K562 (cell line): ENCODE measurements at regions not wholly inside any gene's neighbourhood (a gene's known extent, or its start where the extent isn't known, plus 50 kb on each side); places are given as distances from the start of the nearest gene placed in this dataset.

Experiments
- ELF2 ChIP-seq: fragments of 250-450 bp; sonication (Bioruptor Pico); IDR thresholded peaks from 2 replicates; pipeline ENCODE4 v1.5.0; 2021; ENCODE audit warnings: mild to moderate bottlenecking
- KAT8 ChIP-seq: fragments of 450-650 bp; IDR thresholded peaks from 2 replicates; pipeline ENCODE4 v1.6.1; 2016; ENCODE audit warnings: low read depth, mild to moderate bottlenecking
- PTRF ChIP-seq: fragments of 450-650 bp; IDR thresholded peaks from 2 replicates; pipeline ENCODE4 v1.6.1; 2016; ENCODE audit warnings: mild to moderate bottlenecking, missing genetic modification characterization, missing compliant biosample characterization
- SAFB2 ChIP-seq: fragments of 200-400 bp; formaldehyde crosslinking; IDR thresholded peaks from 2 replicates; pipeline ENCODE4 v1.6.1; 2018; ENCODE audit warnings: borderline replicate concordance, low read length, low read depth, moderate library complexity; ENCODE audit not compliant: severe bottlenecking
- ZNF316 ChIP-seq: fragments of 450-650 bp; IDR thresholded peaks from 2 replicates; pipeline ENCODE4 v1.6.1; 2016
- ZNF584 ChIP-seq: fragments of 200-800 bp; sonication (Bioruptor generic); IDR thresholded peaks from 2 replicates; pipeline ENCODE4 v1.6.1; 2016; ENCODE audit warnings: low read depth, mild to moderate bottlenecking, missing genetic modification characterization, missing compliant biosample characterization
- TF ChIP-seq, protein P1 (sequence below), 3 experiments: IDR thresholded peaks in 2 of 3; conservative IDR thresholded peaks in 1 of 3; 2 replicates each; pipeline ENCODE4 v1.5.1; 2011 to 2012; ENCODE audit warnings: low read length in 3 of 3, mild to moderate bottlenecking in 3 of 3, control low read depth in 2 of 3, improper control_type of control experiment in 1 of 3, inconsistent platforms in 1 of 3, low read depth in 1 of 3, mixed read lengths in 1 of 3, moderate library complexity in 1 of 3; ENCODE audit not compliant: insufficient read depth in 2 of 3
- TF ChIP-seq, protein P2 (sequence below), 3 experiments: fragments of 200-800 bp in 1 of 3; sonication (Bioruptor generic) in 1 of 3; sonication (generic) in 1 of 3; formaldehyde crosslinking in 1 of 3; IDR thresholded peaks; 2 replicates each; pipeline versions ENCODE4 v1.6.1 to v1.8.0; 2016 to 2022; ENCODE audit warnings: mild to moderate bottlenecking in 2 of 3, missing compliant biosample characterization in 2 of 3, missing genetic modification characterization in 2 of 3, missing genetic modification reagents in 1 of 3
- TF ChIP-seq, protein P3 (sequence below): fragments of 250-450 bp; sonication (Bioruptor Pico); IDR thresholded peaks from 2 replicates; pipeline ENCODE4 v1.8.0; 2021; ENCODE audit warnings: moderate library complexity, mild to moderate bottlenecking, inconsistent platforms
- TF ChIP-seq, protein P4 (sequence below): fragments of 250-450 bp; sonication (Bioruptor Pico); IDR thresholded peaks from 2 replicates; pipeline ENCODE4 v1.8.0; 2022; ENCODE audit warnings: inconsistent platforms
- TF ChIP-seq, protein P5 (sequence below): sonication (generic); formaldehyde crosslinking; IDR thresholded peaks from 2 replicates; pipeline ENCODE4 v1.9.0; 2022; ENCODE audit warnings: mild to moderate bottlenecking, missing genetic modification reagents

DNA sequence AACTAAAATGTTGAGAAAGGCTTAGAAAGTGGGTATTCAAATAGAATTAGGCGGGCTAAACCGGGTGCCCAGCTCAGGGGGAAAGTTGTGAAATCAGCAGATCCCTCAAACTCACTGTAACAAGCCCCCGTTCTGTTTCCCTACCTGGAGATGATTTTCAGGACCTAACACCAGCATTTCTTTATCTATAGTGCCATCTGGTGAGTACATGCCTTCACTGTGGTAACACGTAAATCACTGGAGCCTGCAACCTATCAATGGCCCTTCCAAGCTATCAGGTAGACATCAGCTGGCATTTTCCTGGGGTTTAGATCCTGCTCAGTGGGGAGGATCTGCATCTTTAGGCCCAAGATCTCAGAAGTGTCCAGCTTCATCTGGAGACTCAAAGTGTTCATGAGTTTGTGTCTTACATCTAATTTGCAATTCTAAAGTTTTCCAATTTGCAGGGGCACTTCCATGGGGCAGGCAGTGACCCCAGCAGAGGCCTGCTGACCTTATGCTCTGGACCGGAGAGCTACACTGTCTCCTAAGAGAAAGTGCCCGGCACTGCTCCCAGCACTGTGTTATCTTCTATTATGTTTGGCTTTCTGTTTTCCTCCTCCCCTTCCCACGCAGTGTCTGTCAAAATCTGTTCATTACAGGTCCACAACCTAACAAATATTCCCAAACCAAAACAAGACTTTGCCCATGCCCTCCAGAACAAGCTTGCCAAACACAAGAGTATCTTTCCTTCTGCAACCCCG lies 132.5 kb downstream of the LSM5 start (continued):
- TF ChIP-seq ELF2 (no peak), PTRF (tag) (no peak), ZNF584 (CRISPR knock-in tag) (no peak), SAFB2 (no peak), ZNF316 (no peak), KAT8 (no peak)
- TF ChIP-seq, protein P1, sequence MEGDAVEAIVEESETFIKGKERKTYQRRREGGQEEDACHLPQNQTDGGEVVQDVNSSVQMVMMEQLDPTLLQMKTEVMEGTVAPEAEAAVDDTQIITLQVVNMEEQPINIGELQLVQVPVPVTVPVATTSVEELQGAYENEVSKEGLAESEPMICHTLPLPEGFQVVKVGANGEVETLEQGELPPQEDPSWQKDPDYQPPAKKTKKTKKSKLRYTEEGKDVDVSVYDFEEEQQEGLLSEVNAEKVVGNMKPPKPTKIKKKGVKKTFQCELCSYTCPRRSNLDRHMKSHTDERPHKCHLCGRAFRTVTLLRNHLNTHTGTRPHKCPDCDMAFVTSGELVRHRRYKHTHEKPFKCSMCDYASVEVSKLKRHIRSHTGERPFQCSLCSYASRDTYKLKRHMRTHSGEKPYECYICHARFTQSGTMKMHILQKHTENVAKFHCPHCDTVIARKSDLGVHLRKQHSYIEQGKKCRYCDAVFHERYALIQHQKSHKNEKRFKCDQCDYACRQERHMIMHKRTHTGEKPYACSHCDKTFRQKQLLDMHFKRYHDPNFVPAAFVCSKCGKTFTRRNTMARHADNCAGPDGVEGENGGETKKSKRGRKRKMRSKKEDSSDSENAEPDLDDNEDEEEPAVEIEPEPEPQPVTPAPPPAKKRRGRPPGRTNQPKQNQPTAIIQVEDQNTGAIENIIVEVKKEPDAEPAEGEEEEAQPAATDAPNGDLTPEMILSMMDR (IDR thresholded peaks at IDR 0.05 in 2 of 3, conservative IDR thresholded peaks at IDR 0.05 in 1 of 3; ENCODE audit: insufficient read depth in 2 of 3, low read depth in 1 of 3, low read length in 3 of 3) = 0 out of 6 replicates have a peak, but pooled peaks of 1 of the 3 experiments have one; percentile 17
- TF ChIP-seq, protein P2, sequence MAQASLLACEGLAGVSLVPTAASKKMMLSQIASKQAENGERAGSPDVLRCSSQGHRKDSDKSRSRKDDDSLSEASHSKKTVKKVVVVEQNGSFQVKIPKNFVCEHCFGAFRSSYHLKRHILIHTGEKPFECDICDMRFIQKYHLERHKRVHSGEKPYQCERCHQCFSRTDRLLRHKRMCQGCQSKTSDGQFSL (CRISPR knock-in tag; IDR thresholded peaks at IDR 0.05) = no peak
- TF ChIP-seq, protein P2 (tag; IDR thresholded peaks at IDR 0.05) = no peak
- TF ChIP-seq, protein P3, sequence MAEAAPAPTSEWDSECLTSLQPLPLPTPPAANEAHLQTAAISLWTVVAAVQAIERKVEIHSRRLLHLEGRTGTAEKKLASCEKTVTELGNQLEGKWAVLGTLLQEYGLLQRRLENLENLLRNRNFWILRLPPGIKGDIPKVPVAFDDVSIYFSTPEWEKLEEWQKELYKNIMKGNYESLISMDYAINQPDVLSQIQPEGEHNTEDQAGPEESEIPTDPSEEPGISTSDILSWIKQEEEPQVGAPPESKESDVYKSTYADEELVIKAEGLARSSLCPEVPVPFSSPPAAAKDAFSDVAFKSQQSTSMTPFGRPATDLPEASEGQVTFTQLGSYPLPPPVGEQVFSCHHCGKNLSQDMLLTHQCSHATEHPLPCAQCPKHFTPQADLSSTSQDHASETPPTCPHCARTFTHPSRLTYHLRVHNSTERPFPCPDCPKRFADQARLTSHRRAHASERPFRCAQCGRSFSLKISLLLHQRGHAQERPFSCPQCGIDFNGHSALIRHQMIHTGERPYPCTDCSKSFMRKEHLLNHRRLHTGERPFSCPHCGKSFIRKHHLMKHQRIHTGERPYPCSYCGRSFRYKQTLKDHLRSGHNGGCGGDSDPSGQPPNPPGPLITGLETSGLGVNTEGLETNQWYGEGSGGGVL (CRISPR knock-in tag) = no peak
- TF ChIP-seq, protein P4, sequence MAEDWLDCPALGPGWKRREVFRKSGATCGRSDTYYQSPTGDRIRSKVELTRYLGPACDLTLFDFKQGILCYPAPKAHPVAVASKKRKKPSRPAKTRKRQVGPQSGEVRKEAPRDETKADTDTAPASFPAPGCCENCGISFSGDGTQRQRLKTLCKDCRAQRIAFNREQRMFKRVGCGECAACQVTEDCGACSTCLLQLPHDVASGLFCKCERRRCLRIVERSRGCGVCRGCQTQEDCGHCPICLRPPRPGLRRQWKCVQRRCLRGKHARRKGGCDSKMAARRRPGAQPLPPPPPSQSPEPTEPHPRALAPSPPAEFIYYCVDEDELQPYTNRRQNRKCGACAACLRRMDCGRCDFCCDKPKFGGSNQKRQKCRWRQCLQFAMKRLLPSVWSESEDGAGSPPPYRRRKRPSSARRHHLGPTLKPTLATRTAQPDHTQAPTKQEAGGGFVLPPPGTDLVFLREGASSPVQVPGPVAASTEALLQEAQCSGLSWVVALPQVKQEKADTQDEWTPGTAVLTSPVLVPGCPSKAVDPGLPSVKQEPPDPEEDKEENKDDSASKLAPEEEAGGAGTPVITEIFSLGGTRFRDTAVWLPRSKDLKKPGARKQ (CRISPR knock-in tag) = no peak
- TF ChIP-seq, protein P5, sequence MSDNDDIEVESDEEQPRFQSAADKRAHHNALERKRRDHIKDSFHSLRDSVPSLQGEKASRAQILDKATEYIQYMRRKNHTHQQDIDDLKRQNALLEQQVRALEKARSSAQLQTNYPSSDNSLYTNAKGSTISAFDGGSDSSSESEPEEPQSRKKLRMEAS (CRISPR knock-in tag) = no peak
